OCI-LY3 (cell line): ENCODE measurements at regions not wholly inside any gene's neighbourhood (a gene's known extent, or its start where the extent isn't known, plus 50 kb on each side); places are given as distances from the start of the nearest gene placed in this dataset.

ENCODE experiments used
- H2AFZ ChIP-seq: fragments of 200-600, 300-600 bp; shearing (Covaris generic); 2 replicates; pipeline ENCODE4 v1.6.0; 2014; ENCODE audit warnings: antibody characterized with exemption, low read depth, low read length
- H3K27ac ChIP-seq: fragments of 200-600, 300-600 bp; sonication (generic); 2 replicates; pipeline ENCODE4 v1.5.1; 2014; ENCODE audit warnings: mild to moderate bottlenecking, low read length, moderate library complexity, mixed read lengths
- H3K27me3 ChIP-seq: fragments of 200-600, 300-600 bp; sonication (generic); 2 replicates; pipeline ENCODE4 v1.6.1; 2014; ENCODE audit warnings: low read depth, low read length, mixed read lengths
- H3K36me3 ChIP-seq: fragments of 200-600, 300-600 bp; sonication (generic); replicated peaks from 2 replicates; pipeline ENCODE3; 2014; ENCODE audit warnings: low read depth, low read length, mixed read lengths
- H3K4me1 ChIP-seq: fragments of 300-600, 200-600 bp; sonication (generic); 2 replicates; pipeline ENCODE4 v1.6.1; 2014; ENCODE audit warnings: low read length, mixed read lengths
- H3K4me2 ChIP-seq: fragments of 200-600, 300-600 bp; sonication (generic); 2 replicates; pipeline ENCODE4 v1.6.1; 2014; ENCODE audit warnings: low read length, mixed read lengths
- H3K4me3 ChIP-seq: fragments of 300-600, 200-600 bp; sonication (generic); 2 replicates; pipeline ENCODE4 v1.5.1; 2014; ENCODE audit warnings: antibody characterized with exemption, mild to moderate bottlenecking, low read length, moderate library complexity
- H3K79me2 ChIP-seq: fragments of 300-600, 200-600 bp; shearing (Covaris generic); 2 replicates; pipeline ENCODE4 v1.6.1; 2014; ENCODE audit warnings: mild to moderate bottlenecking, low read length, mixed read lengths
- H3K9ac ChIP-seq: fragments of 300-600, 200-600 bp; shearing (Covaris generic); 2 replicates; pipeline ENCODE4 v1.6.0; 2014; ENCODE audit warnings: mild to moderate bottlenecking, low read length, moderate library complexity
- H3K9me3 ChIP-seq: fragments of 200-600, 300-600 bp; shearing (Covaris generic); 2 replicates; pipeline ENCODE4 v1.6.1; 2014; ENCODE audit warnings: low read length, mixed read lengths; ENCODE audit not compliant: insufficient read depth
- H4K20me1 ChIP-seq: fragments of 200-600, 300-600 bp; sonication (generic); 2 replicates; pipeline ENCODE4 v1.6.1; 2016; ENCODE audit warnings: low read length, mixed read lengths; ENCODE audit not compliant: insufficient read depth
- EZH2phosphoT487 ChIP-seq: fragments of 200-600 bp; shearing (Covaris generic); IDR thresholded peaks from 2 replicates; pipeline ENCODE4 v1.6.1; 2018; ENCODE audit warnings: antibody characterized with exemption, mixed run types, low read depth
- TF ChIP-seq, protein P1 (sequence below): fragments of 200-600, 300-600 bp; sonication (generic); IDR thresholded peaks from 2 replicates; pipeline ENCODE4 v1.5.1; 2014; ENCODE audit warnings: antibody characterized with exemption, low read length, low read depth

DNA sequence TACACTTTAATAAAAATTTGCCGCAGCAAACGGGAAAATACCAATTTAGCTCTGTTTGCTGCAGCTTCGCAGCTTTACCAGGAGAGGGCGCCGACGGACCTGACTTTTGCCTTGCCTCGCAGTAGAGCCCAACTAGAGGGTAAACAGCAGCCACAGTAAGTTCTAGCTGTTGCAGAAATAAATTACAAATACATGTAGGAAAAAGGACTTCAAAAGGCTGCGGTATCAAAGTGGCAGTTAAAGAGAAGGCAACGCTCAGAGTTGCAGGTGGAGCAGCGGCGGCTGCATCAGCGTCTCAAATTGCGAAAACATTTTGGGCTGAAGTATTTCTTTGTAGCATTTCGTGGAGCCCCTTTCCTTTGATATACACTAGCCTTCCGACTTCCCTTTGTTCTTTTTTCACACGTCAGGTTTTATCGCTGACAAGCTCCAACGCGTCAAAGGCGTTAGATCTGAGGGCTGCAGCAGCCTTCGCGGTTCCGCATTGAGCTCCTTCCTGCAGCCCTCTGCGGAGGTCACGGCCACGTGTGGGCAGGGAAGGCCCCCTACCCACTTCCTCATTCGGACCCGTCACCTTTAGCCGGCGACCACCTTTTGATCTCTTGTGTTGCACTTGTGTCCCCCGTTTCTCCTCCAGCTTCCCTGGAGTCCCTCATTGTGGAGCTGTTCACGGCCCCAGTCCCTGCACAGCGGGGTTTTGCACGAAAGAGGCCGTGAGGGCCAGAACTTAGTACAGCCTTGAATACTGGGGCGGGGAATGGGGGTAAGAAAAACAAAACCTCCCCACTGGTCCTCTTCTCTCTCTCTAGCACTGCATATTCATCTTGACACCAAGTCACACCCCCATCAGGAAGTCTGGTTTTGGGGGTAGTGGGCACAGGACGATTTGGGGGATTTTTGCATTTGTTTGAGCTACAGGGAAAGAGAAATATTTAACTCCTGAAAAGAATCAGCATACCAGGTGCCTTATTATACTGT, 72.8 kb downstream of the S1PR1 start:
- Histone ChIP-seq H3K4me3 (peak overlapping the region; percentile 83), H3K9me3 (no peaks in the 10 kb centered on the region), H3K27ac (peak overlapping the region; percentile 75), H3K36me3 (no peaks in the 10 kb centered on the region), H4K20me1 (no peaks in the 10 kb centered on the region), H3K4me2 (peak overlapping the region; percentile 100), H2AFZ (peak overlapping the region; percentile 36; the same call in 1 of the 2 replicates), H3K4me1 (peaks cover 61% of the 10 kb centered on the region), H3K79me2 (no peaks in the 10 kb centered on the region), H3K9ac (peak overlapping the region; percentile 64), H3K27me3 (peaks cover 35% of the 10 kb centered on the region)
- no peak for TF ChIP-seq EZH2phosphoT487
- TF ChIP-seq, protein P1, sequence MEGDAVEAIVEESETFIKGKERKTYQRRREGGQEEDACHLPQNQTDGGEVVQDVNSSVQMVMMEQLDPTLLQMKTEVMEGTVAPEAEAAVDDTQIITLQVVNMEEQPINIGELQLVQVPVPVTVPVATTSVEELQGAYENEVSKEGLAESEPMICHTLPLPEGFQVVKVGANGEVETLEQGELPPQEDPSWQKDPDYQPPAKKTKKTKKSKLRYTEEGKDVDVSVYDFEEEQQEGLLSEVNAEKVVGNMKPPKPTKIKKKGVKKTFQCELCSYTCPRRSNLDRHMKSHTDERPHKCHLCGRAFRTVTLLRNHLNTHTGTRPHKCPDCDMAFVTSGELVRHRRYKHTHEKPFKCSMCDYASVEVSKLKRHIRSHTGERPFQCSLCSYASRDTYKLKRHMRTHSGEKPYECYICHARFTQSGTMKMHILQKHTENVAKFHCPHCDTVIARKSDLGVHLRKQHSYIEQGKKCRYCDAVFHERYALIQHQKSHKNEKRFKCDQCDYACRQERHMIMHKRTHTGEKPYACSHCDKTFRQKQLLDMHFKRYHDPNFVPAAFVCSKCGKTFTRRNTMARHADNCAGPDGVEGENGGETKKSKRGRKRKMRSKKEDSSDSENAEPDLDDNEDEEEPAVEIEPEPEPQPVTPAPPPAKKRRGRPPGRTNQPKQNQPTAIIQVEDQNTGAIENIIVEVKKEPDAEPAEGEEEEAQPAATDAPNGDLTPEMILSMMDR: peak; percentile 84

DNA sequence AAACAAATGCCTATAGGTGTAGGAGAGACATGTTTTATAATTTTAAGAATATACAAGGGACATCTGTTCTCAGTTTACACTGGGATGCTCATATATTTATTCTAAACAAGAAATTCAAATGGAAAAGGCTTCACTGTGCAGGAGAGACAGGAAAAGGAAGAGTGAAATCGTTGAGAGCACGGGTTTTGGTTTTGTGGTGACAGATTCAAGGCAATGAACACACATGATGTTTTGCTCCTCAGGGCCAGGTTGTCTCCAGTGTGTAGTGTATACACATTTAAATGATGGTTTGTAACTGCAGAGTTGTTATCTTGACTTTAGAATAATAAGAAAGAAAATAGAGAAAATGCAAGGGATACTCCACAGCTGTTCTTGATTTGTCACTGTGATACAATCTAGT, 73.7 kb downstream of the S1PR1 start:
- Histone ChIP-seq H3K79me2 (no peaks in the 10 kb centered on the region), H3K27ac (peak overlapping the region; percentile 75), H3K27me3 (peaks cover 31% of the 10 kb centered on the region), H4K20me1 (no peaks in the 10 kb centered on the region), H3K9me3 (no peaks in the 10 kb centered on the region), H3K4me1 (peaks cover 63% of the 10 kb centered on the region), H3K9ac (no peak overlapping the region), H2AFZ (no peak overlapping the region), H3K4me3 (peak overlapping the region; percentile 83), H3K36me3 (no peaks in the 10 kb centered on the region), H3K4me2 (peak overlapping the region; percentile 100)
- TF ChIP-seq, protein P1: no peak
- TF ChIP-seq EZH2phosphoT487: no peak

DNA sequence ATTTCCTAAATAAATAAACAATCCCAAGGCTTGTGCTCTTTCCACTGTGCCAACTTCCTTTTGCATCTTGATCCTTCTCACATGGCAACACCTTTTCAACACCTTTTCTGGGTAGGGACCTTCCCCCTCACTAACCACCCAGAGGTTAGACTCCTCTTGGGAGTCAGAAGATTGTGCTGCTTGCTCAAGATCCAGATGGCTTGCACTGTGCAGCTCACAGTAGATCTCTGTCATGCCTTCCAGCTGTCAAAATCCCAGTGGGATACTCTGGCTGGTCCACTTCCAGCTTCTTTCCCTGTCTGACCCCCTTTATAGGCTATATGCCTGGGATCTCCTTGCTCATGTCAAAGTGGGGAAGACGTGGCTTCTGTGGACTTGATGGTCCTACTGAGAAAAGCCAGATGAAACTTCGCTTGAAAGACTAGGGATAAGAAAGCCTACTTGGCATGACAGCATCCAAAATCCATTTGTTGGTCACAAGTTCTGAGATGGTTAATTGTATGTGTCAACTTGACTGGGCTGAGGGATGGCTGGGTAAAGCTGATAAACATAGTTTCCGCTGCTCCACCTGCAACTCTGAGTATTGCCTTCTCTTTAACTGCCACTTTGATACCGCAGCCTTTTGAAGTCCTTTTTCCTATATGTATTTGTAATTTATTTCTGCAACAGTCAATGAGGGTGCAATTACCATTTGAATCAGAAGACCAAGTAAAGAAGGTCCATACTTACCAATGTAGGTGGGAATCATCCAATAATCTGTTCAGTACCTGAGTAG, 74.5 kb downstream of the S1PR1 start:
- peaks cover 26% of the 10 kb centered on the region for H3K27me3 ChIP-seq
- H3K36me3 ChIP-seq: no peaks in the 10 kb centered on the region
- no peaks in the 10 kb centered on the region for H3K79me2 ChIP-seq
- TF ChIP-seq, protein P1: no peak
- TF ChIP-seq EZH2phosphoT487: no peak
- no peaks in the 10 kb centered on the region for H4K20me1 ChIP-seq
- peaks cover 63% of the 10 kb centered on the region for H3K4me1 ChIP-seq
- no peak overlapping the region for H2AFZ ChIP-seq
- no peaks in the 10 kb centered on the region for H3K9me3 ChIP-seq
- peak overlapping the region; percentile 100 for H3K4me2 ChIP-seq
- no peak overlapping the region for H3K4me3 ChIP-seq
- no peak overlapping the region for H3K9ac ChIP-seq
- H3K27ac ChIP-seq: no peak overlapping the region

DNA sequence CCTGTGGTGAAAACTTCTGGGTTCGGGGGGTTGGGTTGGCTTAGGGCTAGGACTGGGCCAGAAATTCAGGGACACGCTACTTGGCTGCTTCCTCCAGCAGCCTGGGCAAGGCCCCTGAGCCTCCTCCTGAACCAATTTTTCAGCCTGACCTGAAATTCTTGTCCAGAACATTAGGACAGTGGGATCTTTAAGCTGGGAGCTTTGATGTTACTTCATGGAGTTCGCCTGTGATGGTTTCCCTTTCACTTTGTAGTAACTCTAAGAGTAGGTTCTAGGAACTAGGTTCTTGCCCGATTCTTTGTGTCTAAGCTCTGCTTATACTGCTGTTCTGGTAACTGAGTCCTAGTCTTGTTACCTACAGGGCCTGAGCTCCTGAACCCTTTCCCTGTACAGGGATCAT, 75.3 kb downstream of the S1PR1 start:
- Histone ChIP-seq H3K4me1 (peaks cover 63% of the 10 kb centered on the region), H3K27me3 (peaks cover 20% of the 10 kb centered on the region)

More for the DNA sequence above, 75.3 kb downstream of the S1PR1 start:
- TF ChIP-seq EZH2phosphoT487: no peak
- Histone ChIP-seq H3K9me3 (no peaks in the 10 kb centered on the region), H3K9ac (no peak overlapping the region), H3K27ac (no peak overlapping the region), H3K79me2 (no peaks in the 10 kb centered on the region), H3K4me2 (peak overlapping the region; percentile 69), H3K36me3 (no peaks in the 10 kb centered on the region), H2AFZ (peak overlapping the region; percentile 50; the same call in 1 of the 2 replicates), H4K20me1 (no peaks in the 10 kb centered on the region), H3K4me3 (peak overlapping the region; percentile 46)
